ENCODE measurements at regions not wholly inside any gene's neighbourhood (a gene's known extent, or its start where the extent isn't known, plus 50 kb on each side); places are given as distances from the start of the nearest gene placed in this dataset.

- no peak for DNase-seq (ENCODE audit: low read depth)
These were observed 174.2 kb upstream of the NCAM1 start for GRCh38 chr11:112786886-112787530.

GRCh38 chr11:112789481-112789880 is 171.7 kb upstream of the NCAM1 start:
- DNase-seq (ENCODE audit: low read depth), result no peak

GRCh38 chr11:112790286-112790685 is 170.9 kb upstream of the NCAM1 start:
- no peak for DNase-seq (ENCODE audit: low read depth)

GRCh38 chr11:112792070-112792469 is 169.2 kb upstream of the NCAM1 start:
- no peak for DNase-seq (ENCODE audit: low read depth)

GRCh38 chr11:112793416-112793815 is 167.8 kb upstream of the NCAM1 start:
- no peak for DNase-seq (ENCODE audit: low read depth)

DNA sequence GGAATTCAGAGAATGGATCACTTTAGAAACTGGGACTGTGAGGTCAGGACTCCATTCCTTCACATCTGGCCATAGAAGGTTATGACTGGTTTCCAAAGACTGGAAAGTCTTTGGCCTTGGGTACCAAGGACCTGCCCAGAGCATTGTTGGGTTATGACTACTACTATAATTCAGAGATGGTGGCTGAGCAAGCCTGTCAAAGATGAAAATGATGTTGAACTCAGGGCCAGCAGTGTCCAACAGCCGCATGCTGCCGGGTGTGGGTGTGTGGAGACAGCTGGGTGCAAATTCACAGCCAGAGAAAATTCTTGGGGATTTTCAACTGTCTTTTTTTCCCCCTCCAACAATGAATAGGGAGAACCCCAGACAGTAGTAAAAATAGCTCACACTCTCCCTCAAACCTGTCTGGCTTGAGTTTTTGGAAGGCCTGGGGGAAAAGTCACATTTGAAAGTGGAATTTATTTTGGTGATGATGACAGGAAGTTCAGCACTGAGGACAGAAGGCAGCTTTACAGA is 166.8 kb upstream of the NCAM1 start:
- DNase-seq (ENCODE audit: low read depth), result no peak

GRCh38 chr11:112795142-112795815 is 165.9 kb upstream of the NCAM1 start:
- DNase-seq (ENCODE audit: low read depth), result no peak

GRCh38 chr11:112795911-112796649 is 165.1 kb upstream of the NCAM1 start:
- no peak for DNase-seq (ENCODE audit: low read depth)

GRCh38 chr11:112797092-112797491 is 164.1 kb upstream of the NCAM1 start:
- no peak for DNase-seq (ENCODE audit: low read depth)

GRCh38 chr11:112797648-112798293 is 163.4 kb upstream of the NCAM1 start:
- DNase-seq (ENCODE audit: low read depth), result no peak

DNA sequence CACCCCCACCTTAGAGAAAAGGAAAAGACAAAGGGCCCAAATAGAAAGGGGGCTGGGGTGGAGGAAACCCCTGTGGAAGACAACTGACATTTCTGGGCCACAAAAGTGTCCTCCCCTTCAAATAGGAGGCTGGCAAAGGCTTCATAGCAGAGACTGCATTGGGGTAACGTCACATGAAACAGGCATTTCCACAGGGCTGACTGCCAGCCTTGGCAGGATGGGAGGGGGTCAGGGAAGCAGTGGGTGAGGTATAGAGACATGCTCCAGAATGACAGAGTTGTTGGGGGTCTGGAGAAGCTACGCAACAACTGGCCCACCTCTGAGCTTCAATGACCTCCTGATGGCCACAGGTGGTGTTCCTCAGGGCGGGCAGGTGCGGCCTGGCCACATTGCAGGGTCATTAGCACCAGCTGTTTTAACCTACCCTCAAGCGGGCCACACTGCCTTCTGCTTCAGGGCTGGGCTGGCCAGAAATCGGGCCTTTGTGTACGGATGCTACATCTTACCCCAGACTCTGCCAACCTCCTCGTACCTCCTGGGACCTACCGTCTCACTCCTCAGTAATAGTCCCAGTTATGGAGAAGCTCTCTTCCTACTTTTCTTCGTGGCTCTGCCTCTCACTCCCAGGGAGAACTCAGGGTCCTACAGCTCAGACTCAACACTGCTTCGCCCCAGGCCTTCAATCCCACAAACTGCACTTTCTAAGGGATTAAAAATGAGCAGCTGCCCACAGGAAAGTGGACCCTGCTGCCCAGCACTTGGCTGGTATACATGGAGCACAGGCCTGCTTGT is 160.0 kb upstream of the NCAM1 start:
- DNase-seq (ENCODE audit: low read depth), result no peak

- no peak for DNase-seq (ENCODE audit: low read depth)
These were observed 159.5 kb upstream of the NCAM1 start for GRCh38 chr11:112801817-112802088.

- no peak for DNase-seq (ENCODE audit: low read depth)
These were observed 155.6 kb upstream of the NCAM1 start for GRCh38 chr11:112805658-112806057.

- no peak for DNase-seq (ENCODE audit: low read depth)
These were observed 155.0 kb upstream of the NCAM1 start for GRCh38 chr11:112806256-112806655.

DNA sequence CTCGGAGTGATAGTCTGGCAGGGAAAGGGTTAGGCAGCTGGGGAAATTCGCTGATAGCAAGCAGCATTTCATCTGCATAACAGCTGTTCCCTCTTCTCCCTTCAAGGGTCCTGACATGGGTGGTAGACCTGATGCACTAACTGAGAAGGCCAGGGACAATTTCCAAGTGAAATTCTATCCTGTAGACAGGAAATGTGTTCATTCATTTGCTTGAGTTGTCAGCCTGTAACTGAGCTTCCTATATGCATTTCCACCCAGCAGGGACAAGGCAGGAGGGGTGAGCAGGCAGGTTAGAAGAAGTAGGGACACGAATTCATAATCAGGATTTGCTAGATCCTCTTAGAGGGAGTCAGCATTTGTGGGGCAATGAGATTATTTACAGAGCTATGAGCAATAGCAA is 154.3 kb upstream of the NCAM1 start:
- DNase-seq (ENCODE audit: low read depth), result no peak

- DNase-seq (ENCODE audit: low read depth), result no peak
These were observed 151.8 kb upstream of the NCAM1 start for GRCh38 chr11:112809429-112809828.

- DNase-seq (ENCODE audit: low read depth), result no peak
These were observed 150.3 kb upstream of the NCAM1 start for GRCh38 chr11:112810951-112811350.

- DNase-seq (ENCODE audit: low read depth), result no peak
These were observed 149.4 kb upstream of the NCAM1 start for GRCh38 chr11:112811783-112812182.

DNA sequence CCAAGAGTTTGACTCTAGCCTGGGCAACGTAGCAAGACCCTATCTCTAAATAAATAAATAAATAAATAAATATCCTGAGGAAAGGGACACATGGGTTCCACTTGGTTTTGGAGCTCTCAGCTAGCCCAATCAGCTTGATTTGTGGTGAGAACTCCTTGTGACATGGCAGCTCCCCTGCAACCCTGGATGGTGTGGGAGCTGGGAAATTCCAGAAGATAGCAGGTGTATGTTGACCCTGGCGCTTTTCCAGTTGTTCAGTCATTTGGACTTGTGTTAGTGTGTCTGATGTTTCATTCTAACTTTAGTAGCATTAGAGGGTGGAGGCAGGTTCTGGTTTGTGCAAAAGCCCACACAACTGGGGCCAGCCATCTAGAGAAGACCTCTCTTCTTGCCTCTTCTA is 148.5 kb upstream of the NCAM1 start:
- no peak for DNase-seq (ENCODE audit: low read depth)

- DNase-seq (ENCODE audit: low read depth), result no peak
These were observed 147.1 kb upstream of the NCAM1 start for GRCh38 chr11:112814168-112814567.

DNA sequence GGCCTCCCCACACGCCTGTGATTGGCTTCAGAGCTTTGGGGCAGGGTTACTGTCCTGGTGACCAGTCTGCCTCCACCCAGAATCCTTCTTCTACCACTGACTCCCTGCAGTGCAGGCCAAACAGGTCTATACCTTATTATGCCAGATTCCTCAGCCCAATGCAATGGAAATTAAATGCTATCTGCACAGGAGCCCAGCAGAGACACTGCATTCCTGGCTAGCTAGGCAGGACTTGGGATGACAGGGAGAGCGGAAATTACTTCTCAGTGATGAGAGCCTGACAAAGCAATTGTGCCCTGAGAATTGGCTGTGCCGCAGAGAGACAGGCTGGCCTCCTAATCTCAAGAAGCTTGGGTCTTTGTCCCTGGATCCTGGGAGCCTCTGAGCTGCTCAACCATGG is 143.8 kb upstream of the NCAM1 start:
- no peak for DNase-seq (ENCODE audit: low read depth)
